ENCODE measurements at regions not wholly inside any gene's neighbourhood (a gene's known extent, or its start where the extent isn't known, plus 50 kb on each side); places are given as distances from the start of the nearest gene placed in this dataset.

DNA sequence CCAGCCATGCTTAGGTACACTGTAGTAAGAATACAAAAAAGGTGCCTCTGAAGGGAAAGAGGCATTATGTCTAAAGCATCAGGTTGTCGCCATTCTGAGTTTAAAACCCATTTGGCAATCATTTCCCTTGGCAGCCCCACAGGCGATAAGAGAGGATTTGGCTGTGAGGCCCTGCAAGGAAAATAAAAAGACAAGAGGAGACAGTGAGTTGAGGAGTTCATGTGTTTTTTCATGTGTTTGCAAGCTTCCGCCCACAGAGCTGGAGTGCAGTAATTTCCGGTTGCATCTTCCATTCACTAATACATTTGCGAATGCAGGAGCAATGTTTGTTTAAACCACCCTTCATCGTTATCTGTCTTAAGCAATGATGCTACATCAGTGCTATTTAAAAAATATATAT lies 138.5 kb upstream of the SOX4 start:
- intact Hi-C loops (cut with DNase I), result no loop called here
- no peaks in the 10 kb centered on the region for H3K36me3 ChIP-seq (replicated peaks in 1 of 2; ENCODE audit: insufficient read depth in 1 of 2, low read depth in 2 of 2)
- H3K4me3 ChIP-seq, result no peak overlapping the region
- no peaks in the 10 kb centered on the region for H3K27me3 ChIP-seq
- no peaks in the 10 kb centered on the region for H3K9me3 ChIP-seq
- 73% methylated on average over 6 of the region's 6 CpGs for WGBS, 2 donors
- H3K4me1 ChIP-seq, result no peaks in the 10 kb centered on the region
- TF ChIP-seq POLR2A (IDR thresholded peaks at IDR 0.05), result no peak
- TF ChIP-seq, protein P1, sequence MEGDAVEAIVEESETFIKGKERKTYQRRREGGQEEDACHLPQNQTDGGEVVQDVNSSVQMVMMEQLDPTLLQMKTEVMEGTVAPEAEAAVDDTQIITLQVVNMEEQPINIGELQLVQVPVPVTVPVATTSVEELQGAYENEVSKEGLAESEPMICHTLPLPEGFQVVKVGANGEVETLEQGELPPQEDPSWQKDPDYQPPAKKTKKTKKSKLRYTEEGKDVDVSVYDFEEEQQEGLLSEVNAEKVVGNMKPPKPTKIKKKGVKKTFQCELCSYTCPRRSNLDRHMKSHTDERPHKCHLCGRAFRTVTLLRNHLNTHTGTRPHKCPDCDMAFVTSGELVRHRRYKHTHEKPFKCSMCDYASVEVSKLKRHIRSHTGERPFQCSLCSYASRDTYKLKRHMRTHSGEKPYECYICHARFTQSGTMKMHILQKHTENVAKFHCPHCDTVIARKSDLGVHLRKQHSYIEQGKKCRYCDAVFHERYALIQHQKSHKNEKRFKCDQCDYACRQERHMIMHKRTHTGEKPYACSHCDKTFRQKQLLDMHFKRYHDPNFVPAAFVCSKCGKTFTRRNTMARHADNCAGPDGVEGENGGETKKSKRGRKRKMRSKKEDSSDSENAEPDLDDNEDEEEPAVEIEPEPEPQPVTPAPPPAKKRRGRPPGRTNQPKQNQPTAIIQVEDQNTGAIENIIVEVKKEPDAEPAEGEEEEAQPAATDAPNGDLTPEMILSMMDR (IDR thresholded peaks at IDR 0.05), result no peak
- ATAC-seq, result no peak
- no peak for DNase-seq
- H3K27ac ChIP-seq, result no peak overlapping the region

DNA sequence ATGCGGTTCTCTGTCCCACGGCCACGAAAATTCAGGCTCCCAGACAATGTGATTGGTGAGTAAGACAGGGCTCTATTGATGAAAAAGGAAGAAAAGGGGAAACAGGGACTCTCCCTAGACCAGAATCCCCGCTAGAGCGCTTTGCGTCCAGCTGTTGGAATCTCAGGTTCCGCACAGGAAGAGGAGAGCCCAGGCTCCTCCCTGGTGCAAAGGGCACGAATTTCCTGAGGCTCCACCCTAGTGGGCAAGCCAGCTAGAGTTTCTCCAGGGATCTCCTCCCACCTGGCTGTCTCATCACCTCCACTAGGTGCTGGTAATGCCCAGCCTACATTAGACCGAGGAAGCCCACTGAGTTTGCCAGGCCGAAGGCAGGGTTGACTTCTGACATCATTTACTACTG lies 135.9 kb upstream of the SOX4 start:
- H3K27me3 ChIP-seq, result no peaks in the 10 kb centered on the region
- H3K9me3 ChIP-seq, result no peaks in the 10 kb centered on the region
- intact Hi-C loops (cut with DNase I), result no loop called here
- WGBS, 2 donors, result 91 to 94% methylated on average over 10 of the region's 10 CpGs
- H3K4me1 ChIP-seq, result no peaks in the 10 kb centered on the region
- DNase-seq (no peak), ATAC-seq (no peak)
- H3K4me3 ChIP-seq, result no peak overlapping the region
- TF ChIP-seq, protein P1 (IDR thresholded peaks at IDR 0.05), result no peak
- no peak for TF ChIP-seq POLR2A (IDR thresholded peaks at IDR 0.05)
- H3K36me3 ChIP-seq (replicated peaks in 1 of 2; ENCODE audit: insufficient read depth in 1 of 2, low read depth in 2 of 2), result no peaks in the 10 kb centered on the region
- no peak overlapping the region for H3K27ac ChIP-seq

DNA sequence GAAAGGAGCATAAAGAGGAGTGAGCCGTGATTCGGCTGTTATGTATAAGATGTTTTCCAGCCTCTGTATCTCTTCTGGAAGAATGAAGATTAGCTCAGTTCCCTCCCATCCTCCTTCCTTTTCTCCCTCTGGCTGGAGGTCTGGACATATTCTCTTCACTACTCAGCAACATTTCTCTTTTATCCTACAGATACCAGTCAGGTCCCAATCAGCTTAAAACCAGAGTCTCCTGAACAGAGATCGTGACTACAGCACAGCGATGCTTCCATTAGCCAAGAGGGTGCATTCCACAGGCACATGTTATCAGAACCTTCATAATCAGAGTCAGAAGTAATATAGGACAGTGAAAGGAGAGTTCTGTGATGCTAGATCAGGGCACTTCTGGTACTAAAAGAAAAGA lies 133.9 kb upstream of the SOX4 start:
- WGBS, 2 donors, result 92 to 94% methylated on average over 4 of the region's 4 CpGs
- Histone ChIP-seq H3K27me3 (no peaks in the 10 kb centered on the region), H3K4me3 (no peak overlapping the region), H3K4me1 (no peaks in the 10 kb centered on the region), H3K27ac (no peak overlapping the region), H3K36me3 (replicated peaks in 1 of 2; ENCODE audit: insufficient read depth in 1 of 2, low read depth in 2 of 2) (no peaks in the 10 kb centered on the region), H3K9me3 (no peaks in the 10 kb centered on the region)
- intact Hi-C loops (cut with DNase I), result no loop called here
- ATAC-seq (no peak), DNase-seq (no peak)
- TF ChIP-seq POLR2A (IDR thresholded peaks at IDR 0.05), result no peak
- TF ChIP-seq, protein P1 (IDR thresholded peaks at IDR 0.05), result no peak

DNA sequence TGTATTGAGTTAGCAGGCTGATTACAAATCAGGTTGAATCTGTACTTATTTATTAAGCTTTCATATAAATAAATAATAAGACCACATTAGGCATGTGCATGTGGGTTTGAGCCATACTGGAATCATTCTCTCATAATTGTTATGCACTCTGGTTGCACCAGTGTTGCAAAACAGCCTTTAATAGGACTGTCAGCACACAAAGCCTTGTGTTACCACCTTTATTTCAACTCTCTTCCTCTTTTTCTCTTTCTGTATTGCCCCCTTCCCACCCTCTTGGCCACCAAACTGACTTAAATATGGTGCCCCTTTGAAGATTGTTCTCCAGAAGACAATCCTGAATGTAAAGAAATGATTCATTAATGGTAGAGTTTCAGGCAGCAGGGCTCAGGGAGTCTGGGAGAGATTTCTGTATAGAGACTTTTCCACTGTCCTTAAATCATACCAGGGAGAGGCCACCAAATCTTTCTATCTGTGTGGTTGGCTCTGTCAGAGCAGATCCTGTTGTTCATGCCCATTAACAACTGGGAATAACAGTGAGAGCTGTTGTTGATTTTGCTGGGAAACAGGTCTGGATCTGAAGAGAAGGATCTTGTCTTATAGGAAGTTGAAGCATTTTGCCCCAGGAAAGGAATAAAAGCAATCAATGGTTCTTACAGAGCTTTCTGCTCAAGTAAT lies 131.6 kb upstream of the SOX4 start:
- Histone ChIP-seq H3K27ac (no peak overlapping the region), H3K4me3 (no peak overlapping the region), H3K27me3 (no peaks in the 10 kb centered on the region), H3K36me3 (replicated peaks in 1 of 2; ENCODE audit: insufficient read depth in 1 of 2, low read depth in 2 of 2) (no peaks in the 10 kb centered on the region), H3K4me1 (no peaks in the 10 kb centered on the region), H3K9me3 (no peaks in the 10 kb centered on the region)
- TF ChIP-seq POLR2A (IDR thresholded peaks at IDR 0.05), result no peak
- TF ChIP-seq, protein P1 (IDR thresholded peaks at IDR 0.05), result no peak
- ATAC-seq (no peak), DNase-seq (no peak)
- intact Hi-C loops (cut with DNase I), result no loop called here

DNA sequence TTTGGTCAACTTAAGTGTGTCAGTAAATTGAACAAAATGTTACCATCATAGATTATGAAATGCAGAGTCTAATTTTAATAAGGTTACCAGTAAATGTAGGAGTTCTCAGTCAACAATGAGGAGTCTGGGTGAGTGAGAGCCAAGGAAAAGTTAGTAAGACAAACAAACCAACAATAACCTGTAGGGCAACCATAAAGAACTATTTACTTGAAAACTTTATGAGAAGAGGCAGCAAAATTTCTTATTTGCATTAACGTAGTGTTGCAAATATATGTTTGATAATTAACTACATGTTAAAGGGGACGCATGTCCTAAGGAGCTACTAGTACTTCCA lies 131.1 kb upstream of the SOX4 start:
- H3K27ac ChIP-seq, result no peak overlapping the region
- intact Hi-C loops (cut with DNase I), result no loop called here
- no peak for ATAC-seq

More for the DNA sequence above, 131.1 kb upstream of the SOX4 start:
- no peaks in the 10 kb centered on the region for H3K36me3 ChIP-seq (replicated peaks in 1 of 2; ENCODE audit: insufficient read depth in 1 of 2, low read depth in 2 of 2)
- no peaks in the 10 kb centered on the region for H3K27me3 ChIP-seq
- H3K9me3 ChIP-seq, result no peaks in the 10 kb centered on the region
- no peak for TF ChIP-seq POLR2A (IDR thresholded peaks at IDR 0.05)
- TF ChIP-seq, protein P1 (IDR thresholded peaks at IDR 0.05), result no peak
- 59 to 68% methylated on average over 2 of the region's 2 CpGs for WGBS, 2 donors
- H3K4me1 ChIP-seq, result no peaks in the 10 kb centered on the region
- no peak overlapping the region for H3K4me3 ChIP-seq
- DNase-seq, result no peak

Data from body of pancreas (tissue), 4 donors.